ENCODE measurements at regions not wholly inside any gene's neighbourhood (a gene's known extent, or its start where the extent isn't known, plus 50 kb on each side); places are given as distances from the start of the nearest gene placed in this dataset.

GRCh38 chr9:26392639-26393038 lies 500.0 kb downstream of the CAAP1 start (continued):
- no peak for TF ChIP-seq CHD7 (IDR thresholded peaks at IDR 0.05; ENCODE audit: insufficient replicate concordance, low read length)
- no peak for TF ChIP-seq CBX8 (IDR thresholded peaks at IDR 0.05; ENCODE audit: borderline replicate concordance, low read depth, low read length)
- no peak for TF ChIP-seq CHD1 (IDR thresholded peaks at IDR 0.05; ENCODE audit: low read depth, low read length)
- TF ChIP-seq MAX (IDR thresholded peaks at IDR 0.05), result no peak
- TF ChIP-seq ATF2 (IDR thresholded peaks at IDR 0.05; ENCODE audit: low read length), result no peak
- no peak for TF ChIP-seq KDM1A (IDR thresholded peaks at IDR 0.05; ENCODE audit: borderline replicate concordance, low read length)
- no peak for TF ChIP-seq HDAC6 (IDR thresholded peaks at IDR 0.05; ENCODE audit: low read depth, low read length)
